ENCODE measurements at regions not wholly inside any gene's neighbourhood (a gene's known extent, or its start where the extent isn't known, plus 50 kb on each side); places are given as distances from the start of the nearest gene placed in this dataset.

GRCh38 chr20:56956534-56956933 is 309.9 kb downstream of the BMP7 start:
- no peaks in the 10 kb centered on the region for H3K4me1 ChIP-seq
- H3K36me3 ChIP-seq, result no peaks in the 10 kb centered on the region
- no peaks in the 10 kb centered on the region for H3K9me3 ChIP-seq
- no peak overlapping the region for H3K27ac ChIP-seq (replicated peaks in 1 of 4)
- H3K27me3 ChIP-seq, result peaks cover 0 to 77% (median 3%) of the 10 kb centered on the region in 4 donors
- no peak for DNase-seq (ENCODE audit: extremely low spot score)
- no peak for TF ChIP-seq POLR2AphosphoS5 (IDR thresholded peaks at IDR 0.05)
- TF ChIP-seq CTCF (IDR thresholded peaks at IDR 0.05), result no peak
- no peak for TF ChIP-seq EP300 (IDR thresholded peaks at IDR 0.05)
- no peak for TF ChIP-seq POLR2A (IDR thresholded peaks at IDR 0.05; ENCODE audit: low read depth)
- H3K4me3 ChIP-seq, result no peak overlapping the region
- 88% methylated on average over 7 of the region's 7 CpGs for WGBS
- intact Hi-C loops (cut with DNase I), result no loop called here

- Histone ChIP-seq H3K4me3 (no peak overlapping the region), H3K9me3 (peaks cover 0 to 7% (median 0%) of the 10 kb centered on the region in 4 donors), H3K27ac (replicated peaks in 1 of 4) (no peak overlapping the region), H3K4me1 (no peaks in the 10 kb centered on the region), H3K36me3 (no peaks in the 10 kb centered on the region), H3K27me3 (peaks cover 0 to 67% (median 3%) of the 10 kb centered on the region in 4 donors)
- no peak for DNase-seq (ENCODE audit: extremely low spot score)
- intact Hi-C loops (cut with DNase I), result no loop called here
- 67% methylated on average over 30 of the region's 34 CpGs for WGBS
- TF ChIP-seq EP300 (IDR thresholded peaks at IDR 0.05) (no peak), CTCF (IDR thresholded peaks at IDR 0.05) (no peak), POLR2A (IDR thresholded peaks at IDR 0.05; ENCODE audit: low read depth) (no peak), POLR2AphosphoS5 (IDR thresholded peaks at IDR 0.05) (no peak)
Observed at GRCh38 chr20:56957737-56958553, 308.5 kb downstream of the BMP7 start.

GRCh38 chr20:56964901-56965300 is 301.5 kb downstream of the BMP7 start:
- H3K27me3 ChIP-seq, result peaks cover 0 to 11% (median 0%) of the 10 kb centered on the region in 4 donors
- no peaks in the 10 kb centered on the region for H3K4me1 ChIP-seq
- peaks cover 0 to 7% (median 0%) of the 10 kb centered on the region in 4 donors for H3K9me3 ChIP-seq
- no peak overlapping the region for H3K4me3 ChIP-seq
- intact Hi-C loops (cut with DNase I), result no loop called here
- TF ChIP-seq POLR2A (IDR thresholded peaks at IDR 0.05; ENCODE audit: low read depth), result no peak
- no peak for TF ChIP-seq EP300 (IDR thresholded peaks at IDR 0.05)
- TF ChIP-seq POLR2AphosphoS5 (IDR thresholded peaks at IDR 0.05), result no peak
- no peak for TF ChIP-seq CTCF (IDR thresholded peaks at IDR 0.05)
- H3K36me3 ChIP-seq, result no peaks in the 10 kb centered on the region
- no peak for DNase-seq (ENCODE audit: extremely low spot score)
- no peak overlapping the region for H3K27ac ChIP-seq (replicated peaks in 1 of 4)
- WGBS, result 46% methylated on average over 2 of the region's 2 CpGs

GRCh38 chr20:56967916-56968315 is 298.5 kb downstream of the BMP7 start:
- no peak for DNase-seq (ENCODE audit: extremely low spot score)
- intact Hi-C loops (cut with DNase I), result no loop called here
- 71% methylated on average over 10 of the region's 12 CpGs for WGBS
- H3K4me1 ChIP-seq, result no peaks in the 10 kb centered on the region
- H3K27ac ChIP-seq (replicated peaks in 1 of 4), result no peak overlapping the region
- no peaks in the 10 kb centered on the region for H3K36me3 ChIP-seq
- no peaks in the 10 kb centered on the region for H3K9me3 ChIP-seq
- H3K4me3 ChIP-seq, result no peak overlapping the region
- peaks cover 0 to 19% (median 0%) of the 10 kb centered on the region in 4 donors for H3K27me3 ChIP-seq
- TF ChIP-seq POLR2AphosphoS5 (IDR thresholded peaks at IDR 0.05), result no peak
- TF ChIP-seq EP300 (IDR thresholded peaks at IDR 0.05), result no peak
- no peak for TF ChIP-seq POLR2A (IDR thresholded peaks at IDR 0.05; ENCODE audit: low read depth)
- TF ChIP-seq CTCF (IDR thresholded peaks at IDR 0.05), result no peak

Data from esophagus muscularis mucosa (tissue), 4 donors.